DND-41 (cell line): ENCODE measurements at regions not wholly inside any gene's neighbourhood (a gene's known extent, or its start where the extent isn't known, plus 50 kb on each side); places are given as distances from the start of the nearest gene placed in this dataset.

Source experiments
- CTCF ChIP-seq: IDR thresholded peaks from 2 replicates; pipeline ENCODE4 v1.5.1; 2012; ENCODE audit warnings: borderline replicate concordance, low read length, moderate library complexity, mild to moderate bottlenecking; ENCODE audit not compliant: poor library complexity, severe bottlenecking; ENCODE audit errors: extremely low read depth
- EZH2 ChIP-seq: IDR thresholded peaks from 3 replicates; pipeline ENCODE4 v1.6.1; 2012; ENCODE audit warnings: borderline replicate concordance, low read depth, mild to moderate bottlenecking, moderate library complexity, low read length, inconsistent platforms; ENCODE audit not compliant: severe bottlenecking

- TF ChIP-seq CTCF (no peak), EZH2 (no peak)
Measured at GRCh38 chr21:36642777-36643176, 56.1 kb upstream of the SIM2 start.
